ENCODE measurements at regions not wholly inside any gene's neighbourhood (a gene's known extent, or its start where the extent isn't known, plus 50 kb on each side); places are given as distances from the start of the nearest gene placed in this dataset.

DNA sequence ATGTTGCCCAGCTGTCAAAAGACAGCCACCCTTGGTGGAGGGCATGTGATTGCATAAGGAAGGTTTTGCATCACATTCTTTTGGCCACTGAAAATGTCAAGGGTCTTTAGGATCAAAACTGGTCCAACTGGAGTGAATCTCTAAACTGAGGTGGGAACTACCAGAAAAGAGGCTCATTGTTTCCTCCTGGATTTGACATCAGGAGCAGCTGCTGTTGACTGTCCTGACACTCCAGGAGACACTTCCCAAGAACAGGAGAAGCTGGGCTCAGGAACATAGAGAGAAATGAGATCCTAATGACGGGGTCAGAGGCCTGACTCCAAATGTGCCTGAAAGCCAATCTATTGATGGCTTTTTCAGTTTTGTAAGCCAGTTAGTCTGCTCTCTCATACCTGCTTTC, 105.3 kb upstream of the LRIG1 start:
- no peak overlapping the region for H2AFZ ChIP-seq (ENCODE audit: low read depth, low read length)
- no peak for TF ChIP-seq EZH2 (IDR thresholded peaks at IDR 0.05; ENCODE audit: borderline replicate concordance, low read depth, low read length, severe bottlenecking)
- no peak for TF ChIP-seq POLR2A (IDR thresholded peaks at IDR 0.05; ENCODE audit: low read depth, low read length)
- no peak for TF ChIP-seq FOS (IDR thresholded peaks at IDR 0.05; ENCODE audit: borderline replicate concordance, insufficient read depth, low read length)
- TF ChIP-seq MYC (IDR thresholded peaks at IDR 0.05; ENCODE audit: low read depth, low read length): no peak
- TF ChIP-seq GATA2 (IDR thresholded peaks at IDR 0.05; ENCODE audit: insufficient read depth, insufficient read length, low read depth, low read length): no peak
- TF ChIP-seq, protein P1, sequence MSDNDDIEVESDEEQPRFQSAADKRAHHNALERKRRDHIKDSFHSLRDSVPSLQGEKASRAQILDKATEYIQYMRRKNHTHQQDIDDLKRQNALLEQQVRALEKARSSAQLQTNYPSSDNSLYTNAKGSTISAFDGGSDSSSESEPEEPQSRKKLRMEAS (IDR thresholded peaks at IDR 0.05; ENCODE audit: insufficient read depth, insufficient read length): no peak
- TF ChIP-seq JUN (IDR thresholded peaks at IDR 0.05; ENCODE audit: borderline replicate concordance, insufficient read depth, insufficient read length, low read depth): no peak
- no peak for TF ChIP-seq POLR2AphosphoS5 (IDR thresholded peaks at IDR 0.05; ENCODE audit: insufficient read depth, low read depth, low read length)
- TF ChIP-seq, protein P2, sequence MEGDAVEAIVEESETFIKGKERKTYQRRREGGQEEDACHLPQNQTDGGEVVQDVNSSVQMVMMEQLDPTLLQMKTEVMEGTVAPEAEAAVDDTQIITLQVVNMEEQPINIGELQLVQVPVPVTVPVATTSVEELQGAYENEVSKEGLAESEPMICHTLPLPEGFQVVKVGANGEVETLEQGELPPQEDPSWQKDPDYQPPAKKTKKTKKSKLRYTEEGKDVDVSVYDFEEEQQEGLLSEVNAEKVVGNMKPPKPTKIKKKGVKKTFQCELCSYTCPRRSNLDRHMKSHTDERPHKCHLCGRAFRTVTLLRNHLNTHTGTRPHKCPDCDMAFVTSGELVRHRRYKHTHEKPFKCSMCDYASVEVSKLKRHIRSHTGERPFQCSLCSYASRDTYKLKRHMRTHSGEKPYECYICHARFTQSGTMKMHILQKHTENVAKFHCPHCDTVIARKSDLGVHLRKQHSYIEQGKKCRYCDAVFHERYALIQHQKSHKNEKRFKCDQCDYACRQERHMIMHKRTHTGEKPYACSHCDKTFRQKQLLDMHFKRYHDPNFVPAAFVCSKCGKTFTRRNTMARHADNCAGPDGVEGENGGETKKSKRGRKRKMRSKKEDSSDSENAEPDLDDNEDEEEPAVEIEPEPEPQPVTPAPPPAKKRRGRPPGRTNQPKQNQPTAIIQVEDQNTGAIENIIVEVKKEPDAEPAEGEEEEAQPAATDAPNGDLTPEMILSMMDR (IDR thresholded peaks at IDR 0.05; ENCODE audit: extremely low read depth in 1 of 2, insufficient read depth in 1 of 2, low read depth in 1 of 2, low read length in 2 of 2): no peak
- BruUV-seq (replicated peaks): no TSS peak
- peaks cover 5 to 12% of the 10 kb centered on the region in 2 experiments for H3K27me3 ChIP-seq (ENCODE audit: control insufficient read depth in 2 of 2, insufficient read depth in 2 of 2, low read length in 2 of 2)
- dilution Hi-C loops (cut with MboI; ENCODE audit: extremely low pct_ligation_motif_present, low sequenced_read_pairs) (no loop called here), intact Hi-C loops (cut with micrococcal nuclease) (no loop called here)
- ChIA-PET POLR2A (no interaction called here), CTCF (no interaction called here)
- no peaks in the 10 kb centered on the region for H3K4me1 ChIP-seq (ENCODE audit: control insufficient read depth, extremely low read depth, insufficient read depth, low read length)
- H3K4me3 ChIP-seq (replicated peaks in 1 of 3; ENCODE audit: insufficient read depth in 1 of 3, low read depth in 1 of 3, low read length in 3 of 3): no peak overlapping the region
- DNase-seq (ENCODE audit: low read depth, low spot score): no peak
- H3K27ac ChIP-seq (ENCODE audit: insufficient read depth, low read depth, low read length): no peak overlapping the region
- no peaks in the 10 kb centered on the region for H3K9me3 ChIP-seq (replicated peaks; ENCODE audit: control insufficient read depth, insufficient read depth, low read length)
- no peaks in the 10 kb centered on the region for H3K9me1 ChIP-seq (replicated peaks; ENCODE audit: control insufficient read depth, extremely low read depth, insufficient read depth, low read length)
- no peak overlapping the region for H3K9ac ChIP-seq (replicated peaks; ENCODE audit: extremely low read depth, insufficient read depth, low read length)
- no peaks in the 10 kb centered on the region for H3K79me2 ChIP-seq (ENCODE audit: control insufficient read depth, insufficient read depth, low read length)
- FAIRE-seq: no peak
- no peaks in the 10 kb centered on the region for H4K20me1 ChIP-seq (replicated peaks; ENCODE audit: control insufficient read depth, extremely low read depth, insufficient read depth, low read length)
- H3K4me2 ChIP-seq (ENCODE audit: insufficient read depth, low read length): no peak overlapping the region
- no peaks in the 10 kb centered on the region for H3K36me3 ChIP-seq (ENCODE audit: control insufficient read depth in 2 of 2, extremely low read depth in 1 of 2, insufficient read depth in 2 of 2, low read length in 2 of 2)

Measured in endothelial cell of umbilical vein (primary cell).